ENCODE measurements at regions not wholly inside any gene's neighbourhood (a gene's known extent, or its start where the extent isn't known, plus 50 kb on each side); places are given as distances from the start of the nearest gene placed in this dataset.

GRCh38 chrX:46398874-46399273, 146.3 kb downstream of the ZNF674 start:
- Mint-ChIP-seq H3K9me3 (peaks cover 73% of the 10 kb centered on the region), H3K4me3 (no peak overlapping the region), H3K4me1 (peaks cover 6% of the 10 kb centered on the region), H3K36me3 (ENCODE audit: low read depth) (peaks cover 29% of the 10 kb centered on the region), H3K27ac (no peak overlapping the region), H3K27me3 (ENCODE audit: low read depth, poor library complexity) (peaks cover 2% of the 10 kb centered on the region)
- no peak for TF ChIP-seq CTCF (IDR thresholded peaks at IDR 0.05)
- no peak for DNase-seq

- Mint-ChIP-seq H3K36me3 (ENCODE audit: low read depth) (peaks cover 29% of the 10 kb centered on the region), H3K9me3 (peaks cover 79% of the 10 kb centered on the region), H3K27me3 (ENCODE audit: low read depth, poor library complexity) (peaks cover 2% of the 10 kb centered on the region), H3K27ac (no peak overlapping the region), H3K4me3 (no peak overlapping the region), H3K4me1 (peaks cover 6% of the 10 kb centered on the region)
- no peak for TF ChIP-seq CTCF (IDR thresholded peaks at IDR 0.05)
- DNase-seq: no peak
These were observed 147.1 kb downstream of the ZNF674 start for GRCh38 chrX:46398126-46398525.

- no peak for DNase-seq
- Mint-ChIP-seq H3K27ac (no peak overlapping the region), H3K4me1 (no peaks in the 10 kb centered on the region), H3K36me3 (ENCODE audit: low read depth) (no peaks in the 10 kb centered on the region), H3K9me3 (peaks cover 54% of the 10 kb centered on the region), H3K4me3 (no peak overlapping the region), H3K27me3 (ENCODE audit: low read depth, poor library complexity) (no peaks in the 10 kb centered on the region)
- no peak for TF ChIP-seq CTCF (IDR thresholded peaks at IDR 0.05)
These were observed 158.7 kb downstream of the ZNF674 start for GRCh38 chrX:46386511-46386910.

GRCh38 chrX:46383006-46383405, 162.2 kb downstream of the ZNF674 start:
- no peaks in the 10 kb centered on the region for H3K27me3 Mint-ChIP-seq (ENCODE audit: low read depth, poor library complexity)
- no peak for TF ChIP-seq CTCF (IDR thresholded peaks at IDR 0.05)
- DNase-seq: no peak

GRCh38 chrX:46382595-46382994, 162.6 kb downstream of the ZNF674 start:
- no peaks in the 10 kb centered on the region for H3K4me1 Mint-ChIP-seq
- H3K27me3 Mint-ChIP-seq (ENCODE audit: low read depth, poor library complexity): no peaks in the 10 kb centered on the region
- peaks cover 55% of the 10 kb centered on the region for H3K9me3 Mint-ChIP-seq
- DNase-seq: no peak
- no peak overlapping the region for H3K4me3 Mint-ChIP-seq
- H3K36me3 Mint-ChIP-seq (ENCODE audit: low read depth): no peaks in the 10 kb centered on the region
- no peak for TF ChIP-seq CTCF (IDR thresholded peaks at IDR 0.05)
- H3K27ac Mint-ChIP-seq: no peak overlapping the region

More at GRCh38 chrX:46383006-46383405, 162.2 kb downstream of the ZNF674 start:
- no peaks in the 10 kb centered on the region for H3K36me3 Mint-ChIP-seq (ENCODE audit: low read depth)
- no peaks in the 10 kb centered on the region for H3K4me1 Mint-ChIP-seq
- no peak overlapping the region for H3K4me3 Mint-ChIP-seq
- peaks cover 56% of the 10 kb centered on the region for H3K9me3 Mint-ChIP-seq
- H3K27ac Mint-ChIP-seq: no peak overlapping the region

- Mint-ChIP-seq H3K4me3 (no peak overlapping the region), H3K36me3 (ENCODE audit: low read depth) (no peaks in the 10 kb centered on the region), H3K4me1 (no peaks in the 10 kb centered on the region), H3K27ac (no peak overlapping the region), H3K9me3 (peaks cover 45% of the 10 kb centered on the region), H3K27me3 (ENCODE audit: low read depth, poor library complexity) (no peaks in the 10 kb centered on the region)
- peak; percentile 22 for DNase-seq
- TF ChIP-seq CTCF (IDR thresholded peaks at IDR 0.05): peak; percentile 47
These were observed 163.6 kb downstream of the ZNF674 start for GRCh38 chrX:46381630-46382029.
